Stimulated activated effector memory CD8-positive, alpha-beta T cell treated with anti-CD3 and anti-CD28 coated beads, Interleukin-12 subunit alpha, Interleukin-12 subunit beta, amount 100 ng/mL, for 72 hours (primary cell): ENCODE measurements at regions not wholly inside any gene's neighbourhood (a gene's known extent, or its start where the extent isn't known, plus 50 kb on each side); places are given as distances from the start of the nearest gene placed in this dataset.

Experiments used
- ATAC-seq: fragments of 150-1000 bp; cut with Tn5 transposase; 2 replicates; pipeline ENCODE4 v1.10.0; 2021
- DNase-seq, 2 donors: peaks; one replicate each; pipeline ENCODE4 v3.0.0; 2021 to 2022; ENCODE audit warnings: low spot score in 2 of 2
- H3K27ac Mint-ChIP-seq: one replicate; pipeline ENCODE4 v1.8.0; 2022; ENCODE audit warnings: mild to moderate bottlenecking, mixed read lengths
- H3K36me3 Mint-ChIP-seq: one replicate; pipeline ENCODE4 v1.8.0; 2022; ENCODE audit warnings: mild to moderate bottlenecking, mixed read lengths
- H3K4me1 Mint-ChIP-seq: one replicate; pipeline ENCODE4 v1.8.0; 2022; ENCODE audit warnings: mixed read lengths
- H3K4me3 Mint-ChIP-seq: one replicate; pipeline ENCODE4 v1.8.0; 2022; ENCODE audit warnings: mild to moderate bottlenecking, mixed read lengths
- H3K9me3 Mint-ChIP-seq: one replicate; pipeline ENCODE4 v1.8.0; 2022; ENCODE audit warnings: mixed read lengths

GRCh38 chr2:121088251-121089165 is 196.5 kb downstream of the TFCP2L1 start:
- Mint-ChIP-seq H3K36me3 (no peaks in the 10 kb centered on the region), H3K4me3 (no peak overlapping the region), H3K27ac (no peak overlapping the region), H3K9me3 (no peaks in the 10 kb centered on the region), H3K4me1 (no peaks in the 10 kb centered on the region)
- no peak for ATAC-seq
- no peak for DNase-seq

- Mint-ChIP-seq H3K9me3 (no peaks in the 10 kb centered on the region), H3K4me3 (no peak overlapping the region), H3K4me1 (no peaks in the 10 kb centered on the region), H3K36me3 (no peaks in the 10 kb centered on the region), H3K27ac (no peak overlapping the region)
- DNase-seq: no peak
- no peak for ATAC-seq
These were observed 195.9 kb downstream of the TFCP2L1 start for GRCh38 chr2:121089166-121089510.

GRCh38 chr2:121090088-121090715 is 194.8 kb downstream of the TFCP2L1 start:
- no peaks in the 10 kb centered on the region for H3K4me1 Mint-ChIP-seq
- DNase-seq: no peak
- H3K9me3 Mint-ChIP-seq: no peaks in the 10 kb centered on the region

GRCh38 chr2:121092095-121092494 is 192.9 kb downstream of the TFCP2L1 start:
- DNase-seq (no peak), ATAC-seq (no peak)
- no peaks in the 10 kb centered on the region for H3K9me3 Mint-ChIP-seq
- no peak overlapping the region for H3K4me3 Mint-ChIP-seq
- H3K4me1 Mint-ChIP-seq: no peaks in the 10 kb centered on the region
- no peak overlapping the region for H3K27ac Mint-ChIP-seq
- no peaks in the 10 kb centered on the region for H3K36me3 Mint-ChIP-seq

More at GRCh38 chr2:121090088-121090715, 194.8 kb downstream of the TFCP2L1 start:
- Mint-ChIP-seq H3K36me3 (no peaks in the 10 kb centered on the region), H3K4me3 (no peak overlapping the region), H3K27ac (no peak overlapping the region)
- no peak for ATAC-seq

GRCh38 chr2:121093692-121094091 is 191.3 kb downstream of the TFCP2L1 start:
- no peak for ATAC-seq
- Mint-ChIP-seq H3K4me1 (no peaks in the 10 kb centered on the region), H3K27ac (no peak overlapping the region), H3K9me3 (no peaks in the 10 kb centered on the region), H3K36me3 (no peaks in the 10 kb centered on the region), H3K4me3 (no peak overlapping the region)
- DNase-seq: no peak

- H3K9me3 Mint-ChIP-seq: no peaks in the 10 kb centered on the region
These were observed 190.9 kb downstream of the TFCP2L1 start for GRCh38 chr2:121094101-121094500.

GRCh38 chr2:121094845-121095244 is 190.2 kb downstream of the TFCP2L1 start:
- H3K4me3 Mint-ChIP-seq: no peak overlapping the region
- no peaks in the 10 kb centered on the region for H3K4me1 Mint-ChIP-seq
- H3K36me3 Mint-ChIP-seq: no peaks in the 10 kb centered on the region
- ATAC-seq (no peak), DNase-seq (no peak)
- H3K9me3 Mint-ChIP-seq: no peaks in the 10 kb centered on the region
- no peak overlapping the region for H3K27ac Mint-ChIP-seq

More at GRCh38 chr2:121094101-121094500, 190.9 kb downstream of the TFCP2L1 start:
- ATAC-seq: no peak
- Mint-ChIP-seq H3K27ac (no peak overlapping the region), H3K4me3 (no peak overlapping the region), H3K4me1 (no peaks in the 10 kb centered on the region), H3K36me3 (no peaks in the 10 kb centered on the region)
- DNase-seq: no peak

- no peaks in the 10 kb centered on the region for H3K4me1 Mint-ChIP-seq
- no peaks in the 10 kb centered on the region for H3K36me3 Mint-ChIP-seq
- DNase-seq (no peak), ATAC-seq (peak; percentile 42)
- H3K27ac Mint-ChIP-seq: no peak overlapping the region
- H3K4me3 Mint-ChIP-seq: no peak overlapping the region
- no peaks in the 10 kb centered on the region for H3K9me3 Mint-ChIP-seq
These were observed 189.5 kb downstream of the TFCP2L1 start for GRCh38 chr2:121095257-121096080.

GRCh38 chr2:121096611-121097010 is 188.4 kb downstream of the TFCP2L1 start:
- DNase-seq (no peak), ATAC-seq (no peak)
- H3K4me3 Mint-ChIP-seq: no peak overlapping the region
- no peaks in the 10 kb centered on the region for H3K9me3 Mint-ChIP-seq
- no peaks in the 10 kb centered on the region for H3K4me1 Mint-ChIP-seq
- no peak overlapping the region for H3K27ac Mint-ChIP-seq
- H3K36me3 Mint-ChIP-seq: no peaks in the 10 kb centered on the region

GRCh38 chr2:121098556-121098955 is 186.4 kb downstream of the TFCP2L1 start:
- Mint-ChIP-seq H3K4me3 (no peak overlapping the region), H3K9me3 (no peaks in the 10 kb centered on the region)
- DNase-seq: no peak

GRCh38 chr2:121099329-121100290 is 185.4 kb downstream of the TFCP2L1 start:
- ATAC-seq (no peak), DNase-seq (no peak)
- Mint-ChIP-seq H3K9me3 (no peaks in the 10 kb centered on the region), H3K4me3 (no peak overlapping the region), H3K4me1 (no peaks in the 10 kb centered on the region), H3K27ac (no peak overlapping the region), H3K36me3 (no peaks in the 10 kb centered on the region)

More at GRCh38 chr2:121098556-121098955, 186.4 kb downstream of the TFCP2L1 start:
- ATAC-seq: no peak
- Mint-ChIP-seq H3K36me3 (no peaks in the 10 kb centered on the region), H3K4me1 (no peaks in the 10 kb centered on the region), H3K27ac (no peak overlapping the region)

- Mint-ChIP-seq H3K9me3 (no peaks in the 10 kb centered on the region), H3K27ac (no peak overlapping the region), H3K36me3 (no peaks in the 10 kb centered on the region), H3K4me3 (no peak overlapping the region), H3K4me1 (no peaks in the 10 kb centered on the region)
- ATAC-seq (no peak), DNase-seq (no peak)
These were observed 183.8 kb downstream of the TFCP2L1 start for GRCh38 chr2:121101093-121101715.

GRCh38 chr2:121102941-121103340 is 182.1 kb downstream of the TFCP2L1 start:
- ATAC-seq: no peak
- H3K36me3 Mint-ChIP-seq: no peaks in the 10 kb centered on the region
- H3K4me1 Mint-ChIP-seq: no peaks in the 10 kb centered on the region
- no peak overlapping the region for H3K4me3 Mint-ChIP-seq
- DNase-seq: no peak
- no peaks in the 10 kb centered on the region for H3K9me3 Mint-ChIP-seq
- no peak overlapping the region for H3K27ac Mint-ChIP-seq

GRCh38 chr2:121103960-121104359 is 181.0 kb downstream of the TFCP2L1 start:
- Mint-ChIP-seq H3K4me1 (no peaks in the 10 kb centered on the region), H3K27ac (no peak overlapping the region), H3K9me3 (no peaks in the 10 kb centered on the region), H3K36me3 (no peaks in the 10 kb centered on the region), H3K4me3 (no peak overlapping the region)
- DNase-seq (no peak), ATAC-seq (no peak)
